IMR-90 (cell line): ENCODE measurements at regions not wholly inside any gene's neighbourhood (a gene's known extent, or its start where the extent isn't known, plus 50 kb on each side); places are given as distances from the start of the nearest gene placed in this dataset.

Source experiments
- ATAC-seq: fragments of 200-7000 bp; cut with Tn5 transposase; 2 replicates; pipeline ENCODE4 v1.9.1; 2020; ENCODE audit warnings: low read depth, mild to moderate bottlenecking, moderate library complexity
- BruUV-seq: library from RNA; stranded (reverse); fragments of 400-500 nt; replicated peaks from 2 replicates; lab custom pipeline; 2021; lab: Mats Ljungman, UMichigan
- CTCF ChIA-PET: fragments of 300-600 bp; formaldehyde crosslinking; extraction: SDS; loops from one replicate; lab custom pipeline; 2021; ENCODE audit warnings: antibody characterized with exemption; lab: Yijun Ruan, JAX
- POLR2A ChIA-PET: fragments of 300-600 bp; sonication (Branson Sonifier 250); formaldehyde crosslinking; loops from one replicate; lab custom pipeline; 2022; ENCODE audit warnings: antibody characterized with exemption; ENCODE audit not compliant: unreplicated experiment; lab: Charles Lee
- DNase-seq: peaks from one replicate; pipeline ENCODE4 v3.0.0; 2013
- H2AFZ ChIP-seq: replicated peaks from 2 replicates; pipeline ENCODE3; 2013; ENCODE audit warnings: low read length, mild to moderate bottlenecking; ENCODE audit not compliant: poor library complexity
- H2AK5ac ChIP-seq: 2 replicates; pipeline ENCODE4 v1.6.1; 2013; ENCODE audit warnings: low read depth, low read length, inconsistent platforms
- H2AK9ac ChIP-seq: replicated peaks from 2 replicates; pipeline ENCODE3; 2013; ENCODE audit warnings: mild to moderate bottlenecking, low read depth, low read length, moderate library complexity; ENCODE audit not compliant: poor library complexity
- H2BK120ac ChIP-seq: 2 replicates; pipeline ENCODE4 v1.6.1; 2013; ENCODE audit warnings: low read depth, low read length, inconsistent platforms
- H2BK15ac ChIP-seq: 3 replicates; pipeline ENCODE4 v1.6.1; 2013; ENCODE audit warnings: low read depth, low read length, inconsistent platforms
- H2BK20ac ChIP-seq: 2 replicates; pipeline ENCODE4 v1.6.1; 2013; ENCODE audit warnings: low read depth, mild to moderate bottlenecking, inconsistent platforms, low read length, moderate library complexity
- H2BK5ac ChIP-seq: 2 replicates; pipeline ENCODE4 v1.6.1; 2013; ENCODE audit warnings: mild to moderate bottlenecking, low read depth, low read length, inconsistent platforms; ENCODE audit not compliant: poor library complexity, severe bottlenecking
- H3K14ac ChIP-seq: replicated peaks from 2 replicates; pipeline ENCODE4 v1.6.1; 2013; ENCODE audit warnings: low read depth, low read length, inconsistent platforms
- H3K18ac ChIP-seq: 2 replicates; pipeline ENCODE4 v1.6.1; 2013; ENCODE audit warnings: low read depth, low read length, control low read depth
- H3K23ac ChIP-seq: 2 replicates; pipeline ENCODE4 v1.6.1; 2013; ENCODE audit warnings: low read depth, low read length, inconsistent platforms
- H3K27ac ChIP-seq: 2 replicates; pipeline ENCODE4 v1.5.1; 2013; ENCODE audit warnings: mild to moderate bottlenecking, control low read depth, low read length; ENCODE audit not compliant: insufficient read depth
- H3K27me3 ChIP-seq: 2 replicates; pipeline ENCODE4 v1.6.1; 2013; ENCODE audit warnings: low read length; ENCODE audit not compliant: control insufficient read depth, insufficient read depth
- H3K36me3 ChIP-seq: 2 replicates; pipeline ENCODE4 v1.6.1; 2013; ENCODE audit warnings: low read length, mixed read lengths; ENCODE audit not compliant: control insufficient read depth, insufficient read depth
- H3K4ac ChIP-seq: 2 replicates; pipeline ENCODE4 v1.6.1; 2013; ENCODE audit warnings: low read depth, low read length, inconsistent platforms
- H3K4me1 ChIP-seq: 2 replicates; pipeline ENCODE4 v1.6.1; 2013; ENCODE audit warnings: low read length, mixed read lengths; ENCODE audit not compliant: control insufficient read depth, insufficient read depth
- H3K4me2 ChIP-seq: 2 replicates; pipeline ENCODE4 v1.6.1; 2013; ENCODE audit warnings: low read depth, mild to moderate bottlenecking, control low read depth, low read length, moderate library complexity
- H3K4me3 ChIP-seq: 2 replicates; pipeline ENCODE4 v1.5.1; 2013; ENCODE audit warnings: low read depth, mild to moderate bottlenecking, control low read depth, low read length, moderate library complexity; ENCODE audit not compliant: insufficient read depth
- H3K56ac ChIP-seq: 2 replicates; pipeline ENCODE4 v1.6.1; 2013; ENCODE audit warnings: low read length, inconsistent platforms; ENCODE audit not compliant: insufficient read depth; ENCODE audit errors: extremely low read depth
- H3K79me1 ChIP-seq, 2 experiments: 2 replicates each; pipeline ENCODE4 v1.6.1; 2013; ENCODE audit warnings: low read length in 2 of 2, inconsistent platforms in 1 of 2, low read depth in 1 of 2
- H3K9ac ChIP-seq: 2 replicates; pipeline ENCODE4 v1.6.1; 2013; ENCODE audit warnings: low read depth, low read length, control low read depth
- H3K9me1 ChIP-seq: 2 replicates; pipeline ENCODE4 v1.6.1; 2013; ENCODE audit warnings: low read length, inconsistent platforms; ENCODE audit not compliant: insufficient read depth
- H3K9me3 ChIP-seq: 2 replicates; pipeline ENCODE4 v1.6.1; 2013; ENCODE audit warnings: low read length; ENCODE audit not compliant: control insufficient read depth, insufficient read depth
- H4K20me1 ChIP-seq: 2 replicates; pipeline ENCODE4 v1.6.1; 2013; ENCODE audit warnings: low read length, inconsistent platforms; ENCODE audit not compliant: insufficient read depth
- H4K5ac ChIP-seq: 2 replicates; pipeline ENCODE4 v1.6.1; 2013; ENCODE audit warnings: mild to moderate bottlenecking, low read depth, low read length, control low read depth
- H4K8ac ChIP-seq, 2 experiments: 2 replicates each; pipeline ENCODE4 v1.6.1; 2013; ENCODE audit warnings: low read depth in 2 of 2, low read length in 2 of 2, control low read depth in 1 of 2, inconsistent platforms in 1 of 2
- H4K91ac ChIP-seq: 2 replicates; pipeline ENCODE4 v1.6.1; 2013; ENCODE audit warnings: low read depth, low read length, inconsistent platforms; ENCODE audit not compliant: insufficient read depth
- BHLHE40 ChIP-seq: fragments of 150-350 bp; IDR thresholded peaks from 2 replicates; pipeline ENCODE4 v1.6.1; 2016; ENCODE audit warnings: mild to moderate bottlenecking, low read depth, low read length
- CEBPB ChIP-seq: IDR thresholded peaks from 2 replicates; pipeline ENCODE4 v1.6.1; 2012; ENCODE audit warnings: low read depth, low read length, improper control_type of control experiment
- CHD1 ChIP-seq: IDR thresholded peaks from 2 replicates; pipeline ENCODE4 v1.6.1; 2012; ENCODE audit warnings: low read depth, low read length, improper control_type of control experiment
- POLR2A ChIP-seq: IDR thresholded peaks from 2 replicates; pipeline ENCODE4 v1.6.1; 2012; ENCODE audit warnings: mild to moderate bottlenecking, low read depth, low read length
- RCOR1 ChIP-seq: IDR thresholded peaks from 2 replicates; pipeline ENCODE4 v1.6.1; 2012; ENCODE audit warnings: mild to moderate bottlenecking, low read length, improper control_type of control experiment; ENCODE audit not compliant: insufficient replicate concordance
- SMC3 ChIP-seq: fragments of 150-350 bp; IDR thresholded peaks from 2 replicates; pipeline ENCODE4 v1.6.1; 2016; ENCODE audit warnings: low read depth, mild to moderate bottlenecking, antibody characterized with exemption, low read length, moderate library complexity
- WGBS, 2 experiments: methylation state at CpG; one replicate each; pipeline versions ENCODE4 v1.1.5 to v1.1.7; 2013; ENCODE audit warnings: missing lambda C conversion rate in 2 of 2; ENCODE audit not compliant: insufficient read length in 1 of 2; ENCODE audit errors: extremely low coverage in 2 of 2; 5-methylcytosine and 5-hydroxymethylcytosine counted together
- dilution Hi-C: fragments of 300-500 bp; cut with HindIII; formaldehyde crosslinking; loops from one replicate; pipeline ENCODE4 v1.14.3; 2018; ENCODE audit warnings: low sequenced_read_pairs; ENCODE audit not compliant: unreplicated experiment
- in situ Hi-C: fragments of 300-500 bp; cut with MboI; formaldehyde crosslinking; loops from 3 replicates; pipeline ENCODE4 v1.14.3; 2019; ENCODE audit warnings: low sequenced_read_pairs, inconsistent platforms, mixed read lengths
- intact Hi-C: fragments of 100-400 bp; cut with micrococcal nuclease; formaldehyde crosslinking; loops from 2 replicates; pipeline ENCODE4 v1.10.0; 2022
- TF ChIP-seq, protein P1 (sequence below): conservative IDR thresholded peaks from 2 replicates; pipeline ENCODE4 v1.5.1; 2012; ENCODE audit warnings: mild to moderate bottlenecking, low read depth, low read length, improper control_type of control experiment
- TF ChIP-seq, protein P2 (sequence below): fragments of 150-350 bp; IDR thresholded peaks from 2 replicates; pipeline ENCODE4 v1.6.1; 2017; ENCODE audit warnings: mild to moderate bottlenecking, antibody characterized with exemption, low read length, low read depth

DNA sequence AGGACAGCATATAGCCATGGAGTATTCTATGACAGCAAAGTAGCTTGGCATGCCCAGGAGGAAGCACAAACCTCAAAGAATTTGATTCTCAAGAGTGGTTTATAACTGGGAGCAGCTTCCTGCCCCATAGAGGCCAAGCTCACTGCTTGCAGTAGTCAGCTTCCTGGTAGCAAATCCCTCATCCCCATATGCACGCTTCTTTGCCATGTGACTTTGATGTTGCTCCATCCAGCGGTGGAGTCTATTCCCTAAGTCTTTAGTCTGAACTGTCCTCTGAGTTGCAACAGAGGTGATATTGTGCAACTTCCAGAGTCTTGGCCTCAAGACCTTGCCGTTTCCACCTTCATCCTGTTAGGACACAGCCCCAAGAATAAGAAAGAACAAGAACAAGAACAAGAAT is 996.8 kb upstream of the TMEM132C start:
- Histone ChIP-seq H2AK5ac (no peak overlapping the region), H3K9me1 (no peaks in the 10 kb centered on the region), H3K9me3 (peaks cover 9% of the 10 kb centered on the region), H2BK20ac (no peak overlapping the region), H4K91ac (no peak overlapping the region), H4K5ac (no peak overlapping the region), H2AFZ (peak overlapping the region; percentile 14), H3K4me1 (peaks cover 6% of the 10 kb centered on the region; the same call in 1 of the 2 replicates), H4K8ac (no peak overlapping the region), H2AK9ac (no peak overlapping the region), H2BK15ac (no peak overlapping the region), H3K14ac (no peak overlapping the region), H3K36me3 (no peaks in the 10 kb centered on the region), H3K23ac (no peak overlapping the region), H3K9ac (no peak overlapping the region), H3K27ac (no peak overlapping the region), H3K27me3 (no peaks in the 10 kb centered on the region), H3K56ac (no peak overlapping the region), H3K4me2 (no peak overlapping the region), H3K4ac (peak overlapping the region; percentile 54), H3K18ac (no peak overlapping the region), H2BK5ac (peak overlapping the region; percentile 44), H3K4me3 (no peak overlapping the region), H3K79me1 (no peaks in the 10 kb centered on the region), H4K20me1 (no peaks in the 10 kb centered on the region), H2BK120ac (peak overlapping the region; percentile 49)
- DNase-seq (peak; percentile 50), ATAC-seq (no peak)
- no TSS peak for BruUV-seq
- in situ Hi-C loops (no loop called here), dilution Hi-C loops (no loop called here), intact Hi-C loops (no loop called here)
- CTCF ChIA-PET, result no interaction called here
- TF ChIP-seq, protein P1, sequence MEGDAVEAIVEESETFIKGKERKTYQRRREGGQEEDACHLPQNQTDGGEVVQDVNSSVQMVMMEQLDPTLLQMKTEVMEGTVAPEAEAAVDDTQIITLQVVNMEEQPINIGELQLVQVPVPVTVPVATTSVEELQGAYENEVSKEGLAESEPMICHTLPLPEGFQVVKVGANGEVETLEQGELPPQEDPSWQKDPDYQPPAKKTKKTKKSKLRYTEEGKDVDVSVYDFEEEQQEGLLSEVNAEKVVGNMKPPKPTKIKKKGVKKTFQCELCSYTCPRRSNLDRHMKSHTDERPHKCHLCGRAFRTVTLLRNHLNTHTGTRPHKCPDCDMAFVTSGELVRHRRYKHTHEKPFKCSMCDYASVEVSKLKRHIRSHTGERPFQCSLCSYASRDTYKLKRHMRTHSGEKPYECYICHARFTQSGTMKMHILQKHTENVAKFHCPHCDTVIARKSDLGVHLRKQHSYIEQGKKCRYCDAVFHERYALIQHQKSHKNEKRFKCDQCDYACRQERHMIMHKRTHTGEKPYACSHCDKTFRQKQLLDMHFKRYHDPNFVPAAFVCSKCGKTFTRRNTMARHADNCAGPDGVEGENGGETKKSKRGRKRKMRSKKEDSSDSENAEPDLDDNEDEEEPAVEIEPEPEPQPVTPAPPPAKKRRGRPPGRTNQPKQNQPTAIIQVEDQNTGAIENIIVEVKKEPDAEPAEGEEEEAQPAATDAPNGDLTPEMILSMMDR, result no peak
- TF ChIP-seq RCOR1 (no peak), BHLHE40 (no peak), CHD1 (no peak), SMC3 (no peak), CEBPB (peak; percentile 85), POLR2A (no peak)
- TF ChIP-seq, protein P2, sequence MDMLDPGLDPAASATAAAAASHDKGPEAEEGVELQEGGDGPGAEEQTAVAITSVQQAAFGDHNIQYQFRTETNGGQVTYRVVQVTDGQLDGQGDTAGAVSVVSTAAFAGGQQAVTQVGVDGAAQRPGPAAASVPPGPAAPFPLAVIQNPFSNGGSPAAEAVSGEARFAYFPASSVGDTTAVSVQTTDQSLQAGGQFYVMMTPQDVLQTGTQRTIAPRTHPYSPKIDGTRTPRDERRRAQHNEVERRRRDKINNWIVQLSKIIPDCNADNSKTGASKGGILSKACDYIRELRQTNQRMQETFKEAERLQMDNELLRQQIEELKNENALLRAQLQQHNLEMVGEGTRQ, result peak; percentile 10; the same call in 1 of the 2 replicates
- no CpG with 5 or more reads among the region's 3 CpGs for WGBS, 2 experiments
- POLR2A ChIA-PET, result no interaction called here
